Fibroblast of mammary gland (primary cell): ENCODE measurements at regions not wholly inside any gene's neighbourhood (a gene's known extent, or its start where the extent isn't known, plus 50 kb on each side); places are given as distances from the start of the nearest gene placed in this dataset.
"Not testable (repeated sequence)": the region's sequence is repeated elsewhere in the genome, so short reads cannot be mapped to it uniquely, and the experiment has no call there.

Experiments used
- DNase-seq: peaks from one replicate; pipeline ENCODE4 v3.0.0-alpha.2; 2010; ENCODE audit warnings: low read depth
- H3K4me3 ChIP-seq: 2 replicates; pipeline ENCODE4 v1.5.1; 2011; ENCODE audit warnings: low read depth, mild to moderate bottlenecking, low read length, moderate library complexity; ENCODE audit not compliant: control insufficient read depth
- CTCF ChIP-seq: conservative IDR thresholded peaks from 2 replicates; pipeline ENCODE4 v1.5.1; 2011; ENCODE audit warnings: low read depth, low read length, inconsistent platforms; ENCODE audit not compliant: control insufficient read depth, insufficient read depth

GRCh38 chr9:3742586-3742985 is 216.8 kb upstream of the RFX3 start:
- no peak for TF ChIP-seq CTCF
- DNase-seq: peak; percentile 45
- H3K4me3 ChIP-seq: no peak overlapping the region

- H3K4me3 ChIP-seq: no peak overlapping the region
- TF ChIP-seq CTCF: no peak
- no peak for DNase-seq
Observed at GRCh38 chr9:3741729-3742128, 215.9 kb upstream of the RFX3 start.

DNA sequence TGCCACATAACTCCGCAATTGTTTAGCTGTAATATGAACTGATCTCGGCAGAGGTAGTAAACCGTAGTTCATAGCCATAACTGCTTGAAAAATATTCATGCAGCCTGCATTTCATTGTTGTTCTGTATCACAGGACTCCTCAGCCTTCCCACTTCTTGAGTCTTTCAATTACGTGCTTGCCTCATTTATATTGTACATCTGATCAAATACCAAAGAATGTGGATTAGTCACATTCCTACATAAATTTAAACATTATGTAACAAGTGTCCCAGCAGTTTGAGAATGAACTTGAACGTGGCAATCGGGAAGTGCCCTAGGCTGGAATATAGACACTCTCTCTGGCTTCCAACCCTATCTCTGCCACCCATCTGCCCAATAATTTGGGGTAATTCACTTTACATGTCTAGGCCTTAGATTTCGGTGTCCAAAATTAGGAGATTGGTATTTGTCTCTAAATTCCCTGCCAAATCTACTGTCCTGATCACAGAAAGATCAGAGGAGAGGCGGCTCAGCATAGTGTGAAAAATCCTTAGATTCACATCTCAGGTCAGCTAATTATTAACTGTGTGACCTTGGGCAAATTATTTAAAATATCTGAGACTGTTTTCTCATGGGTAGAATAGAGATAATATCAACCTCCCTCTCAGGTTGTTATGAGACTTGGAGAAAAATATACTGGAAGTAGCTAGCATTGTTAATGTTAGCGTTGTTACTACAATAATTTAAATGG is 215.1 kb upstream of the RFX3 start:
- peak; percentile 54 for DNase-seq
- H3K4me3 ChIP-seq: no peak overlapping the region
- no peak for TF ChIP-seq CTCF

GRCh38 chr9:3736161-3736560 is 210.4 kb upstream of the RFX3 start:
- TF ChIP-seq CTCF: no peak
- H3K4me3 ChIP-seq: no peak overlapping the region
- DNase-seq: no peak

DNA sequence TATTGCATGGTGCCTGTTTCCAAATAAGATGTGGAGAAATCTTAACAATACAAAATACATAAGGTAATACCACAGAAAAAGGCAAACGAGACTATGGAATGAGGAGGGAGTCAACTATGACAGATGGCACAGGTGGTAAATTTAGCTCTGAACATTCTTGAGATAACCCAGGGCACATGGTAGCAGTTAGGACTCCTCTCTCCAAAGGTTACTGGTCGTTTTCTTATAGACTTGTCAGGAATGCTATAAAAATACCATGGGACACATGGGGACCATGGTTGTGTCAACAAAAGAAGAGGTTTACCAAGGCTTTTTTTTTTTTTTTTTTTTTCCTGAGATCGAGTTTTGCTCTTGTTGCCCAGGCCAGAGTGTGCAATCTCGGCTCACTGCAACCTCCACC is 209.4 kb upstream of the RFX3 start:
- TF ChIP-seq CTCF: no peak
- no peak for DNase-seq
- H3K4me3 ChIP-seq: no peak overlapping the region

- not testable (repeated sequence) for H3K4me3 ChIP-seq, DNase-seq
Observed at GRCh38 chr9:3733527-3734262, 207.9 kb upstream of the RFX3 start.

- no peak for DNase-seq
- TF ChIP-seq CTCF: no peak
- H3K4me3 ChIP-seq: no peak overlapping the region
Observed at GRCh38 chr9:3733039-3733408, 207.2 kb upstream of the RFX3 start.
